OCI-LY7 (cell line): ENCODE measurements at regions not wholly inside any gene's neighbourhood (a gene's known extent, or its start where the extent isn't known, plus 50 kb on each side); places are given as distances from the start of the nearest gene placed in this dataset.

Experiments used
- CTCF ChIP-seq: fragments of 200-600 bp; sonication (generic); conservative IDR thresholded peaks from 2 replicates; pipeline ENCODE4 v1.5.1; 2014; ENCODE audit warnings: mild to moderate bottlenecking, antibody characterized with exemption, low read length, moderate library complexity, mixed read lengths
- EZH2phosphoT487 ChIP-seq: fragments of 200-600 bp; sonication (generic); IDR thresholded peaks from 2 replicates; pipeline ENCODE4 v1.6.1; 2018; ENCODE audit warnings: low read depth, borderline replicate concordance, mild to moderate bottlenecking, mixed run types, antibody characterized with exemption, low read length, moderate library complexity, mixed read lengths

- TF ChIP-seq CTCF, result no peak
- no peak for TF ChIP-seq EZH2phosphoT487
Measured at GRCh38 chr7:130973637-130974036, 239.6 kb upstream of the KLF14 start.
